Adrenal gland (tissue), 9 donors: ENCODE measurements at regions not wholly inside any gene's neighbourhood (a gene's known extent, or its start where the extent isn't known, plus 50 kb on each side); places are given as distances from the start of the nearest gene placed in this dataset.

Source experiments
- DNase-seq, 7 donors: peaks; one replicate each; pipeline ENCODE4 v3.0.0-alpha.2; 2019 to 2020
- H3K27ac ChIP-seq, 5 donors: fragments of 200-600 bp; sonication (generic) in 4 of 5; 1 replicate in 3 of 5; 2 replicates in 2 of 5; pipeline versions ENCODE4 v1.5.1 to v1.8.0; 2016 to 2020; ENCODE audit warnings: mild to moderate bottlenecking in 1 of 5
- H3K27me3 ChIP-seq: fragments of 200-600 bp; 2 replicates; pipeline ENCODE4 v1.8.0; 2021
- H3K36me3 ChIP-seq, 2 donors: fragments of 200-600 bp; replicated peaks in 1 of 2; 1 replicate in 1 of 2; 2 replicates in 1 of 2; pipeline versions ENCODE4 v1.5.1 to v1.8.0; 2018 to 2022
- H3K4me1 ChIP-seq, 2 donors: fragments of 200-600 bp; replicated peaks in 1 of 2; 1 replicate in 1 of 2; 2 replicates in 1 of 2; pipeline versions ENCODE4 v1.5.1 to v1.8.0; 2018 to 2021
- H3K4me3 ChIP-seq, 4 donors: fragments of 200-600 bp; sonication (generic) in 3 of 4; one replicate each; pipeline ENCODE4 v1.5.1; 2016 to 2018
- H3K9me3 ChIP-seq, 3 donors: fragments of 200-600 bp; sonication (generic) in 1 of 3; replicated peaks in 1 of 3; 1 replicate in 2 of 3; 2 replicates in 1 of 3; pipeline versions ENCODE4 v1.5.1 to v1.8.0; 2016 to 2021
- POLR2A ChIP-seq, 2 donors: fragments of 450-650 bp; IDR thresholded peaks; one replicate each; pipeline ENCODE4 v1.6.1; 2017; ENCODE audit warnings: antibody characterized with exemption in 2 of 2, mild to moderate bottlenecking in 2 of 2, moderate library complexity in 1 of 2
- WGBS, 4 donors: extraction: QIAGEN DNeasy Blood & Tissue Kit in 2 of 4; methylation state at CpG; one replicate each; pipeline versions ENCODE4 v1.1.5 to v1.1.7; 2013 to 2017; 5-methylcytosine and 5-hydroxymethylcytosine counted together
- intact Hi-C, 2 donors: fragments of 100-400 bp; cut with DNase I; formaldehyde crosslinking; loops; one replicate each; pipeline versions ENCODE4 v1.14.1 to v1.15.0; 2022 to 2023
- TF ChIP-seq, protein P1 (sequence below), 6 experiments: fragments of 450-650 bp in 4 of 6; fragments of 200-600 bp in 2 of 6; sonication (generic) in 1 of 6; IDR thresholded peaks; 1 replicate in 5 of 6; 2 replicates in 1 of 6; pipeline versions ENCODE4 v1.5.1 to v1.8.0; 2016 to 2021; ENCODE audit warnings: antibody characterized with exemption in 6 of 6, mild to moderate bottlenecking in 2 of 6, moderate library complexity in 1 of 6
- donor health status: healthy with polysubstance abuse.
- donor health status: Bipolar disorder and iron deficiency.
- donor health status: DM: yes; HTN: yes; CAD: no.
- donor health status: DM: no; HTN: no; CAD: no.
- donor health status: DM: no; HTN: no; CAD: no.

DNA sequence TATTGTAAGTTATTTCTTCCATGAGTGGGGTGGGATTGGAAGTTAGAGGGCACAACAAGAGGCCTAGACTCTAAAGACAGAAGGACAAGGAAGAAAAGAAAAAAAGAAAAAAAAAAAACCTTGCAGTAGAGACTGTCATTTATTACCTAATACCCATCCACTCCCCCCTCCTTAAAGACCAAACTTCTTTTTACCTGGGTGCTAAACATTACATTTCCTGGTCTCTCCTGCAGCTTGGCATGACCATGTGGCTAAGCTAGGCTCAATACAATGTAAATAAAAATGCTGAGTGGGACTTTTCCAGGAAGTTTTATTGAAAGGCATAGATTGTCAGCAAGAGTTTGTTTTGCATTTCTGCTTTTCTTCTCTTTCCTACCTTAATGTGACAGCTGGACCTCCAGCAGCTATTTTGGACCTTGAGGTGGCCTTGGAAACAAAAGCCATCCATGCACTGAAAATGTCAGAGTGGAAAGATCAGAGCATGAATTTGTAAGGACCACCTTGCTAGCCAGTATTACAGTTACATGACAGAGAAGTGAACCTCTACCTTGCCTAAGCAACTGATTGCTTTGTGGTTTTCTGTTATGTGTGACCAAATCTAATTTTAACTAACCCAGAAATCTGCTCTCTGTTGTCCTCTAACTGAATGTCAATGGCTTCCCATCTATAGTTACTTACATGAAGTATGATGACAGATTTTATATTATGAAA, 81.3 kb upstream of the SFMBT2 start:
- Histone ChIP-seq H3K27me3 (no peaks in the 10 kb centered on the region), H3K9me3 (no peaks in the 10 kb centered on the region), H3K36me3 (no peaks in the 10 kb centered on the region), H3K4me1 (peaks cover 21 to 33% of the 10 kb centered on the region in 2 donors), H3K27ac (no peak overlapping the region), H3K4me3 (no peak overlapping the region)
- no peak for TF ChIP-seq POLR2A (IDR thresholded peaks at IDR 0.05)
- TF ChIP-seq, protein P1, sequence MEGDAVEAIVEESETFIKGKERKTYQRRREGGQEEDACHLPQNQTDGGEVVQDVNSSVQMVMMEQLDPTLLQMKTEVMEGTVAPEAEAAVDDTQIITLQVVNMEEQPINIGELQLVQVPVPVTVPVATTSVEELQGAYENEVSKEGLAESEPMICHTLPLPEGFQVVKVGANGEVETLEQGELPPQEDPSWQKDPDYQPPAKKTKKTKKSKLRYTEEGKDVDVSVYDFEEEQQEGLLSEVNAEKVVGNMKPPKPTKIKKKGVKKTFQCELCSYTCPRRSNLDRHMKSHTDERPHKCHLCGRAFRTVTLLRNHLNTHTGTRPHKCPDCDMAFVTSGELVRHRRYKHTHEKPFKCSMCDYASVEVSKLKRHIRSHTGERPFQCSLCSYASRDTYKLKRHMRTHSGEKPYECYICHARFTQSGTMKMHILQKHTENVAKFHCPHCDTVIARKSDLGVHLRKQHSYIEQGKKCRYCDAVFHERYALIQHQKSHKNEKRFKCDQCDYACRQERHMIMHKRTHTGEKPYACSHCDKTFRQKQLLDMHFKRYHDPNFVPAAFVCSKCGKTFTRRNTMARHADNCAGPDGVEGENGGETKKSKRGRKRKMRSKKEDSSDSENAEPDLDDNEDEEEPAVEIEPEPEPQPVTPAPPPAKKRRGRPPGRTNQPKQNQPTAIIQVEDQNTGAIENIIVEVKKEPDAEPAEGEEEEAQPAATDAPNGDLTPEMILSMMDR (IDR thresholded peaks at IDR 0.05): no peak
- intact Hi-C loops: no loop called here
- DNase-seq: peak in 1 of 7 donors; percentile 2

DNA sequence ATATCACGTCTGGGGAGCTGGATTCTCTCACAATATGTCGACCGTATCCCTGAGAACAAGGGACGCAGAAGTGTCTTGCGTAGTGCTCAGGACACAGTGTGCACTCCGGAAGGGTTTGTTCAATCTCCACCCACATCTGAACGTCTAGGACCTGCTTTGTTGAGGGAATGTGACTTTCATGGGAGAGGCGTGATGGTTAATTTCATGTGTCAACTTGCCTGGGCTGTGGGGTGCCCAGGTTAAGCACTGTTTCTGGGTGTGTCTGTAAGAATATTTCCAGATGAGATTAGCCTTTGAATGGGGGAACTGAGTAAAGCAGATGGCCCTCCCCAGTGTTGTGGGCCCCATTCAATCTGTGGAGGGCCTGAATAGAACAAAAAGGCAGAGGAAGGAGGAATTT, 80.4 kb upstream of the SFMBT2 start:
- intact Hi-C loops: no loop called here
- no peak for DNase-seq

DNA sequence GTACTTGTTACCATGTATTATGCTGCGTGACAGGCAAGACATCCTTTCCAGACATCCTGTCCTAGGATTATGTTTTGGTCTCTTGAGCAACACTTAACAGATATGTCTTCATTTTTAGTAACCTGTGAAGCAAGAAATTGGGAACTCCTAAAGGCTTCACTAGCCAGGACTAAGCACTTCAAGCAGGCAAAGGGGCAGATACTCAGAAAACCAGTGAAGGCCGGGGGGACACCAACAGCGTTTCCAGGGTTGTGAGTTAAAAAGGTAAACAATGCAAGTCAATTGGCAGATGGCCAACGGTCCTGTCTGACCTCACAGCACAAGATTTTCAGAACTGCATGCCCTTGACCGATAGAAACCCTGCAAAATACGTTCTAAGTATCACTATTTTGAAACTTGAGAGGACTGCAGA, 77.6 kb upstream of the SFMBT2 start:
- DNase-seq: peak; percentile 67 to 90 (median 84)
- WGBS, 4 donors: 6 to 12% (median 9%) methylated on average over 6 of the region's 6 CpGs

More for the DNA sequence above, 80.4 kb upstream of the SFMBT2 start:
- H3K27me3 ChIP-seq: no peaks in the 10 kb centered on the region
- H3K27ac ChIP-seq: no peak overlapping the region
- peaks cover 21 to 33% of the 10 kb centered on the region in 2 donors for H3K4me1 ChIP-seq
- 93 to 96% (median 94%) methylated on average over 8 of the region's 8 CpGs for WGBS, 4 donors
- H3K36me3 ChIP-seq: no peaks in the 10 kb centered on the region
- no peak overlapping the region for H3K4me3 ChIP-seq
- H3K9me3 ChIP-seq: no peaks in the 10 kb centered on the region
- TF ChIP-seq, protein P1 (IDR thresholded peaks at IDR 0.05): no peak
- no peak for TF ChIP-seq POLR2A (IDR thresholded peaks at IDR 0.05)

DNA sequence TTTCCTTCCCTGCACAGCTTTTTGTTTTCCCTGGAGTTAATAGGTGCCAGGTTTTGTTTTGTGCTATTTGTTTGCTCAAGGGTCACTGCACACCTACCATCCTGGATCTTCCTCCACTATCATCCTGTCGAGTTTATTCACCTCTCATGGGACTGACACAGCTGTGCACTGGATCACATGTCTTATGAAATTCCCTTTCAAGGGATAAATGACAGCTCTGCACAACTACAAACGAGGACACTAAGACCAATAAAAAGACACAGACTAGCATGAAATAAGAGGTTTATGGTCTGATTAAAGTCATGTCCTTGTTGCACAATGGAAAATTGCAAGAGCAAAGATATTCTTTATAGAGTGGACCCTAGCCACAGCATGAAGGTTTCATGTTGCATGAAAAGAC, 76.7 kb upstream of the SFMBT2 start:
- no peak for DNase-seq
- no peaks in the 10 kb centered on the region for H3K27me3 ChIP-seq
- 23 to 33% (median 30%) methylated on average over 2 of the region's 2 CpGs for WGBS, 4 donors
- no peaks in the 10 kb centered on the region for H3K36me3 ChIP-seq
- H3K9me3 ChIP-seq: no peaks in the 10 kb centered on the region
- intact Hi-C loops: no loop called here
- no peak overlapping the region for H3K4me3 ChIP-seq
- peak overlapping the region in 3 of 5 donors; percentile 29 to 66 (median 60) for H3K27ac ChIP-seq
- no peak for TF ChIP-seq POLR2A (IDR thresholded peaks at IDR 0.05)
- TF ChIP-seq, protein P1 (IDR thresholded peaks at IDR 0.05): no peak
- peaks cover 21 to 41% of the 10 kb centered on the region in 2 donors for H3K4me1 ChIP-seq

More for the DNA sequence above, 77.6 kb upstream of the SFMBT2 start:
- H3K27ac ChIP-seq: peak overlapping the region; percentile 25 to 86 (median 64)
- H3K27me3 ChIP-seq: no peaks in the 10 kb centered on the region
- intact Hi-C loops: no loop called here
- no peaks in the 10 kb centered on the region for H3K9me3 ChIP-seq
- H3K4me1 ChIP-seq: peaks cover 21 to 45% of the 10 kb centered on the region in 2 donors
- no peaks in the 10 kb centered on the region for H3K36me3 ChIP-seq
- TF ChIP-seq POLR2A (IDR thresholded peaks at IDR 0.05): no peak
- TF ChIP-seq, protein P1 (IDR thresholded peaks at IDR 0.05): no peak
- H3K4me3 ChIP-seq: peak overlapping the region in 1 of 4 donors; percentile 18
